ENCODE measurements at regions not wholly inside any gene's neighbourhood (a gene's known extent, or its start where the extent isn't known, plus 50 kb on each side); places are given as distances from the start of the nearest gene placed in this dataset.

DNA sequence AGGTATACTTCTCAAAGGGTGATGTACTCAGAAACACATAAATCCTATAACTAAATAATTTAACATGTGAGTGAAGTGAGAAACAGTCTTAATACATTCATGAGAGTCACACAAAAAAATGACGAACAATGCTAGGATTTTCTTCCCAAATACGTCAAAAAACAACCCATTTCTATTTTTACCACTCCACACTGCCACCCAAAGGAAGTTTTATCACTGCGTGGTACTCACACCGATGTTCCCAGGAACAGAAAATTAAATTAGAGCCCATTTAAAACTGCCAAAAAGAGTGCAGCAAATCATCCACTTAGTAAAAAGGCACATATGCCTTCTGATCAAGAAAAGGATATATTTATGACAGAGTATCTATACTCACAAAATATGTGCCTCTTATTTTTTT lies 710.9 kb upstream of the FAT3 start:
- TF ChIP-seq, protein P1, sequence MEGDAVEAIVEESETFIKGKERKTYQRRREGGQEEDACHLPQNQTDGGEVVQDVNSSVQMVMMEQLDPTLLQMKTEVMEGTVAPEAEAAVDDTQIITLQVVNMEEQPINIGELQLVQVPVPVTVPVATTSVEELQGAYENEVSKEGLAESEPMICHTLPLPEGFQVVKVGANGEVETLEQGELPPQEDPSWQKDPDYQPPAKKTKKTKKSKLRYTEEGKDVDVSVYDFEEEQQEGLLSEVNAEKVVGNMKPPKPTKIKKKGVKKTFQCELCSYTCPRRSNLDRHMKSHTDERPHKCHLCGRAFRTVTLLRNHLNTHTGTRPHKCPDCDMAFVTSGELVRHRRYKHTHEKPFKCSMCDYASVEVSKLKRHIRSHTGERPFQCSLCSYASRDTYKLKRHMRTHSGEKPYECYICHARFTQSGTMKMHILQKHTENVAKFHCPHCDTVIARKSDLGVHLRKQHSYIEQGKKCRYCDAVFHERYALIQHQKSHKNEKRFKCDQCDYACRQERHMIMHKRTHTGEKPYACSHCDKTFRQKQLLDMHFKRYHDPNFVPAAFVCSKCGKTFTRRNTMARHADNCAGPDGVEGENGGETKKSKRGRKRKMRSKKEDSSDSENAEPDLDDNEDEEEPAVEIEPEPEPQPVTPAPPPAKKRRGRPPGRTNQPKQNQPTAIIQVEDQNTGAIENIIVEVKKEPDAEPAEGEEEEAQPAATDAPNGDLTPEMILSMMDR (conservative IDR thresholded peaks at IDR 0.05; ENCODE audit: low read depth, low read length): 0 out of 2 replicates have a peak, but pooled peaks have one; percentile 17
- TF ChIP-seq MXI1 (IDR thresholded peaks at IDR 0.05; ENCODE audit: borderline replicate concordance, low read depth, low read length) (no peak), POLR2A (IDR thresholded peaks at IDR 0.05; ENCODE audit: low read depth, low read length) (no peak), MAZ (IDR thresholded peaks at IDR 0.05; ENCODE audit: borderline replicate concordance, low read depth, low read length) (no peak)

Measured in IMR-90 (cell line).